ENCODE measurements at regions not wholly inside any gene's neighbourhood (a gene's known extent, or its start where the extent isn't known, plus 50 kb on each side); places are given as distances from the start of the nearest gene placed in this dataset.

DNA sequence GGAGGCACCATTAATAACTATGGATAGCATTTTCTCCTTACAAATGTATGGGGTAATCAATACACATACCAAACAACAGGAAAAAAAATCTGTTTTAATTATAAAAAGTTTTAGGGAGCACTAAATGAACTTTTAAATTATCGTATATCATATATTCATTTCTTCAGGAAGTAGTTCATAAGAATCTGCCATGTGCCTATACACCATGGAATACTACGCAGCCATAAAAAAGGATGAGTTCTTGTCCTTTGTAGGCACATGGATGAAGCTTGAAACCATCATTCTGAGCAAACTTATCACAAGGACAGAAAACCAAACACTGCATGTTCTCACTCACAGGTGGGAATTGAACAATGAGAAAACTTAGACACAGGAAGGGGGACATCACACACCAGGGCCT is 162.1 kb upstream of the RASA1 start:
- ChIA-PET CTCF (interaction anchor here (1.4 kb wide), 1 partner anchor 16 kb away, joined by 3 read pairs; no protein-coding TSS in a partner anchor), POLR2A (no interaction called here)
- Histone ChIP-seq H3K9me1 (replicated peaks; ENCODE audit: control insufficient read depth, extremely low read depth, insufficient read depth, low read length) (no peaks in the 10 kb centered on the region), H3K27ac (ENCODE audit: insufficient read depth, low read depth, low read length) (no peak overlapping the region), H3K27me3 (ENCODE audit: control insufficient read depth in 2 of 2, insufficient read depth in 2 of 2, low read length in 2 of 2) (no peaks in the 10 kb centered on the region), H3K4me3 (replicated peaks in 1 of 3; ENCODE audit: insufficient read depth in 1 of 3, low read depth in 1 of 3, low read length in 3 of 3) (no peak overlapping the region), H3K36me3 (ENCODE audit: control insufficient read depth in 2 of 2, extremely low read depth in 1 of 2, insufficient read depth in 2 of 2, low read length in 2 of 2) (no peaks in the 10 kb centered on the region), H3K4me1 (ENCODE audit: control insufficient read depth, extremely low read depth, insufficient read depth, low read length) (no peaks in the 10 kb centered on the region), H4K20me1 (replicated peaks; ENCODE audit: control insufficient read depth, extremely low read depth, insufficient read depth, low read length) (no peaks in the 10 kb centered on the region), H3K79me2 (ENCODE audit: control insufficient read depth, insufficient read depth, low read length) (no peaks in the 10 kb centered on the region), H3K4me2 (ENCODE audit: insufficient read depth, low read length) (no peak overlapping the region), H3K9me3 (replicated peaks; ENCODE audit: control insufficient read depth, insufficient read depth, low read length) (no peaks in the 10 kb centered on the region), H3K9ac (replicated peaks; ENCODE audit: extremely low read depth, insufficient read depth, low read length) (no peak overlapping the region), H2AFZ (ENCODE audit: low read depth, low read length) (no peak overlapping the region)
- TF ChIP-seq EZH2 (IDR thresholded peaks at IDR 0.05; ENCODE audit: borderline replicate concordance, low read depth, low read length, severe bottlenecking), result no peak
- intact Hi-C loops (cut with micrococcal nuclease) (no loop called here), dilution Hi-C loops (cut with MboI; ENCODE audit: extremely low pct_ligation_motif_present, low sequenced_read_pairs) (no loop called here)
- FAIRE-seq, result no peak
- no TSS peak for BruUV-seq (replicated peaks)
- DNase-seq (ENCODE audit: low read depth, low spot score), result no peak

DNA sequence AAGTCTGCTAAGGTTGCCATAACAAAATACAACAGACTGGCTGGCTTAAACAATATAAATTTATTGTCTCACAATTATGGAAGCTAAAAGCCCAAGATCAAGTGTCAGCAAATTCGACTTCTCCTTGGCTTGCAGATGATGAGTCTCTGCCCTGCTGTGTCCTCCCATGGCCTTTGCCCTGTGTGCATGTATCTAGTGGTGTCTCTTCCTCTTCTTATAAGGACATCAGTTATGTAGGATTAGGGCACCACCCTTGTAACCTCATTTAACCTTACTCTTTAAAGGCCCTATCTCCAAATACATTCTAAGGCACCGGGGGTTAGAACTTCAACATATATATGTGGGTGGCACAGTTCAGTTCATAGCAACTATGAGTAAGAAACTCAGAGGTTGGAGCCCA is 157.9 kb upstream of the RASA1 start:
- dilution Hi-C loops (cut with MboI; ENCODE audit: extremely low pct_ligation_motif_present, low sequenced_read_pairs), result no loop called here
- H3K36me3 ChIP-seq (ENCODE audit: control insufficient read depth in 2 of 2, extremely low read depth in 1 of 2, insufficient read depth in 2 of 2, low read length in 2 of 2), result no peaks in the 10 kb centered on the region
- no peaks in the 10 kb centered on the region for H3K9me1 ChIP-seq (replicated peaks; ENCODE audit: control insufficient read depth, extremely low read depth, insufficient read depth, low read length)
- H2AFZ ChIP-seq (ENCODE audit: low read depth, low read length), result no peak overlapping the region
- no peak overlapping the region for H3K27ac ChIP-seq (ENCODE audit: insufficient read depth, low read depth, low read length)
- TF ChIP-seq POLR2AphosphoS5 (IDR thresholded peaks at IDR 0.05; ENCODE audit: insufficient read depth, low read depth, low read length), result no peak
- no peak for TF ChIP-seq FOS (IDR thresholded peaks at IDR 0.05; ENCODE audit: borderline replicate concordance, insufficient read depth, low read length)
- TF ChIP-seq, protein P1, sequence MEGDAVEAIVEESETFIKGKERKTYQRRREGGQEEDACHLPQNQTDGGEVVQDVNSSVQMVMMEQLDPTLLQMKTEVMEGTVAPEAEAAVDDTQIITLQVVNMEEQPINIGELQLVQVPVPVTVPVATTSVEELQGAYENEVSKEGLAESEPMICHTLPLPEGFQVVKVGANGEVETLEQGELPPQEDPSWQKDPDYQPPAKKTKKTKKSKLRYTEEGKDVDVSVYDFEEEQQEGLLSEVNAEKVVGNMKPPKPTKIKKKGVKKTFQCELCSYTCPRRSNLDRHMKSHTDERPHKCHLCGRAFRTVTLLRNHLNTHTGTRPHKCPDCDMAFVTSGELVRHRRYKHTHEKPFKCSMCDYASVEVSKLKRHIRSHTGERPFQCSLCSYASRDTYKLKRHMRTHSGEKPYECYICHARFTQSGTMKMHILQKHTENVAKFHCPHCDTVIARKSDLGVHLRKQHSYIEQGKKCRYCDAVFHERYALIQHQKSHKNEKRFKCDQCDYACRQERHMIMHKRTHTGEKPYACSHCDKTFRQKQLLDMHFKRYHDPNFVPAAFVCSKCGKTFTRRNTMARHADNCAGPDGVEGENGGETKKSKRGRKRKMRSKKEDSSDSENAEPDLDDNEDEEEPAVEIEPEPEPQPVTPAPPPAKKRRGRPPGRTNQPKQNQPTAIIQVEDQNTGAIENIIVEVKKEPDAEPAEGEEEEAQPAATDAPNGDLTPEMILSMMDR (IDR thresholded peaks at IDR 0.05; ENCODE audit: extremely low read depth in 1 of 2, insufficient read depth in 1 of 2, low read depth in 1 of 2, low read length in 2 of 2), result no peak
- no peaks in the 10 kb centered on the region for H3K9me3 ChIP-seq (replicated peaks; ENCODE audit: control insufficient read depth, insufficient read depth, low read length)
- FAIRE-seq, result no peak
- DNase-seq (ENCODE audit: low read depth, low spot score), result no peak
- H3K4me3 ChIP-seq (replicated peaks in 1 of 3; ENCODE audit: insufficient read depth in 1 of 3, low read depth in 1 of 3, low read length in 3 of 3), result no peak overlapping the region
- no peaks in the 10 kb centered on the region for H4K20me1 ChIP-seq (replicated peaks; ENCODE audit: control insufficient read depth, extremely low read depth, insufficient read depth, low read length)
- ChIA-PET POLR2A (no interaction called here), CTCF (no interaction called here)
- BruUV-seq (replicated peaks), result no TSS peak
- intact Hi-C loops (cut with micrococcal nuclease), result no loop called here
- no peaks in the 10 kb centered on the region for H3K4me1 ChIP-seq (ENCODE audit: control insufficient read depth, extremely low read depth, insufficient read depth, low read length)
- H3K4me2 ChIP-seq (ENCODE audit: insufficient read depth, low read length), result no peak overlapping the region
- no peak overlapping the region for H3K9ac ChIP-seq (replicated peaks; ENCODE audit: extremely low read depth, insufficient read depth, low read length)
- no peaks in the 10 kb centered on the region for H3K27me3 ChIP-seq (ENCODE audit: control insufficient read depth in 2 of 2, insufficient read depth in 2 of 2, low read length in 2 of 2)
- no peaks in the 10 kb centered on the region for H3K79me2 ChIP-seq (ENCODE audit: control insufficient read depth, insufficient read depth, low read length)
